PC-9 (cell line): ENCODE measurements at regions not wholly inside any gene's neighbourhood (a gene's known extent, or its start where the extent isn't known, plus 50 kb on each side); places are given as distances from the start of the nearest gene placed in this dataset.

Experiments used
- BruUV-seq: library from RNA; stranded (reverse); fragments of 400-500 nt; replicated peaks from 2 replicates; lab custom pipeline; 2021; lab: Mats Ljungman, UMichigan
- CTCF ChIA-PET: fragments of 300-600 bp; sonication (Branson Sonifier 250); formaldehyde crosslinking; loops from one replicate; lab custom pipeline; 2022; ENCODE audit warnings: antibody characterized with exemption; lab: Charles Lee
- POLR2A ChIA-PET: fragments of 300-600 bp; sonication (Branson Sonifier 250); formaldehyde crosslinking; loops from one replicate; lab custom pipeline; 2022; ENCODE audit warnings: antibody characterized with exemption; ENCODE audit not compliant: unreplicated experiment; lab: Charles Lee
- DNase-seq, 2 experiments: peaks; one replicate each; pipeline versions ENCODE4 v3.0.0 to v3.0.0-alpha.2; 2015 to 2022; ENCODE audit warnings: mixed read lengths in 1 of 2
- H2AFZ ChIP-seq: fragments of 200-600 bp; sonication (generic); 2 replicates; pipeline ENCODE4 v1.8.1; 2017; ENCODE audit warnings: antibody characterized with exemption
- H3F3A ChIP-seq: fragments of 200-600 bp; sonication (generic); 2 replicates; pipeline ENCODE4 v1.8.1; 2017; ENCODE audit warnings: antibody characterized with exemption, mild to moderate bottlenecking, low read depth; ENCODE audit not compliant: insufficient read depth
- H3K27ac ChIP-seq: fragments of 200-600 bp; sonication (generic); 2 replicates; pipeline ENCODE4 v1.6.1; 2016; ENCODE audit warnings: mixed run types
- H3K27me3 ChIP-seq: fragments of 200-600 bp; sonication (generic); 2 replicates; pipeline ENCODE4 v1.6.1; 2016; ENCODE audit warnings: low read depth, mixed run types; ENCODE audit not compliant: insufficient read depth
- H3K36me3 ChIP-seq: fragments of 200-600 bp; sonication (generic); 2 replicates; pipeline ENCODE4 v1.6.1; 2016; ENCODE audit warnings: low read depth, mixed run types
- H3K4me1 ChIP-seq: fragments of 200-600 bp; sonication (generic); replicated peaks from 2 replicates; pipeline ENCODE4 v1.6.1; 2016; ENCODE audit warnings: mixed run types; ENCODE audit not compliant: insufficient read depth
- H3K4me2 ChIP-seq: fragments of 200-600 bp; sonication (generic); 2 replicates; pipeline ENCODE4 v1.6.1; 2017; ENCODE audit warnings: mixed run types
- H3K4me3 ChIP-seq: fragments of 200-600 bp; sonication (generic); 2 replicates; pipeline ENCODE4 v1.6.1; 2016; ENCODE audit warnings: mixed run types
- H3K79me2 ChIP-seq: fragments of 200-600 bp; sonication (generic); 2 replicates; pipeline ENCODE4 v1.6.1; 2017; ENCODE audit warnings: low read depth, mixed run types
- H3K9me2 ChIP-seq: fragments of 200-600 bp; sonication (generic); 2 replicates; pipeline ENCODE4 v1.8.1; 2017; ENCODE audit warnings: mild to moderate bottlenecking; ENCODE audit not compliant: insufficient read depth
- H3K9me3 ChIP-seq: fragments of 200-600 bp; sonication (generic); 2 replicates; pipeline ENCODE4 v1.8.1; 2016; ENCODE audit warnings: low read depth; ENCODE audit not compliant: insufficient read depth
- H4K20me1 ChIP-seq: fragments of 200-600 bp; sonication (generic); 2 replicates; pipeline ENCODE4 v1.8.1; 2017; ENCODE audit not compliant: insufficient read depth
- EZH2 ChIP-seq: fragments of 200-600 bp; sonication (generic); IDR thresholded peaks from 2 replicates; pipeline ENCODE4 v1.8.0; 2017; ENCODE audit warnings: antibody characterized with exemption, low read depth
- intact Hi-C: fragments of 100-400 bp; cut with micrococcal nuclease; formaldehyde crosslinking; loops from one replicate; pipeline ENCODE4 v1.10.0; 2022; ENCODE audit not compliant: unreplicated experiment
- TF ChIP-seq, protein P1 (sequence below): fragments of 200-600 bp; sonication (generic); conservative IDR thresholded peaks from 2 replicates; pipeline ENCODE4 v1.6.1; 2017; ENCODE audit warnings: mixed run types, antibody characterized with exemption, mild to moderate bottlenecking, moderate library complexity

DNA sequence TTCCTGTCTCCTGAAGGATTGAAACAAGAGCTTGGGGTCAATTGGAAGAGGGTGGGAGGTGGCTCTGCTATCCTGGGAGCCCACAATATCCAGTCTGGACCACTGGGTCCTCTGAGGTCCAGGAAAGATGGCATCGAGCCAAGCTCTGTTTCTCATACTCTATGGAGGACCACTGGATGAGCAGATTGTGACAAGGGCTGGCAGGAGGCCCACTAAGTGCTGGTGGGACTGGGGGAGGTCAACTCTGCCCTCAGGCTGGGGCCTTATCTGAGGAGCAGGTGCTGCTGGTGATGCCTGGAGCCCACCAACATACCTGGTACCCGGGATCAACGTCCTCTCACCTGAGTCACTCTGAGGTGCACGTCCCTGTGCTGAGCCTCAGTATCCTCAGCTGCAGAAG is 142.4 kb downstream of the NDUFA10 start:
- Histone ChIP-seq H3K27me3 (peaks cover 48% of the 10 kb centered on the region), H4K20me1 (no peaks in the 10 kb centered on the region; the same call in 1 of the 2 replicates), H3K4me1 (no peaks in the 10 kb centered on the region), H2AFZ (no peak overlapping the region), H3K9me3 (peaks cover 23% of the 10 kb centered on the region), H3K9me2 (peaks cover 4% of the 10 kb centered on the region; the same call in 1 of the 2 replicates), H3F3A (no peaks in the 10 kb centered on the region), H3K27ac (no peak overlapping the region), H3K4me3 (no peak overlapping the region), H3K79me2 (no peaks in the 10 kb centered on the region), H3K4me2 (no peak overlapping the region), H3K36me3 (no peaks in the 10 kb centered on the region)
- intact Hi-C loops = loop anchor here (1.0 to 2.0 kb wide), 2 partner anchors 58 to 846 kb away; no protein-coding TSS in a partner anchor
- ChIA-PET CTCF (no interaction called here), POLR2A (no interaction called here)
- TF ChIP-seq EZH2 = no peak
- TF ChIP-seq, protein P1, sequence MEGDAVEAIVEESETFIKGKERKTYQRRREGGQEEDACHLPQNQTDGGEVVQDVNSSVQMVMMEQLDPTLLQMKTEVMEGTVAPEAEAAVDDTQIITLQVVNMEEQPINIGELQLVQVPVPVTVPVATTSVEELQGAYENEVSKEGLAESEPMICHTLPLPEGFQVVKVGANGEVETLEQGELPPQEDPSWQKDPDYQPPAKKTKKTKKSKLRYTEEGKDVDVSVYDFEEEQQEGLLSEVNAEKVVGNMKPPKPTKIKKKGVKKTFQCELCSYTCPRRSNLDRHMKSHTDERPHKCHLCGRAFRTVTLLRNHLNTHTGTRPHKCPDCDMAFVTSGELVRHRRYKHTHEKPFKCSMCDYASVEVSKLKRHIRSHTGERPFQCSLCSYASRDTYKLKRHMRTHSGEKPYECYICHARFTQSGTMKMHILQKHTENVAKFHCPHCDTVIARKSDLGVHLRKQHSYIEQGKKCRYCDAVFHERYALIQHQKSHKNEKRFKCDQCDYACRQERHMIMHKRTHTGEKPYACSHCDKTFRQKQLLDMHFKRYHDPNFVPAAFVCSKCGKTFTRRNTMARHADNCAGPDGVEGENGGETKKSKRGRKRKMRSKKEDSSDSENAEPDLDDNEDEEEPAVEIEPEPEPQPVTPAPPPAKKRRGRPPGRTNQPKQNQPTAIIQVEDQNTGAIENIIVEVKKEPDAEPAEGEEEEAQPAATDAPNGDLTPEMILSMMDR = no peak
- BruUV-seq = no TSS peak
- DNase-seq = no peak

DNA sequence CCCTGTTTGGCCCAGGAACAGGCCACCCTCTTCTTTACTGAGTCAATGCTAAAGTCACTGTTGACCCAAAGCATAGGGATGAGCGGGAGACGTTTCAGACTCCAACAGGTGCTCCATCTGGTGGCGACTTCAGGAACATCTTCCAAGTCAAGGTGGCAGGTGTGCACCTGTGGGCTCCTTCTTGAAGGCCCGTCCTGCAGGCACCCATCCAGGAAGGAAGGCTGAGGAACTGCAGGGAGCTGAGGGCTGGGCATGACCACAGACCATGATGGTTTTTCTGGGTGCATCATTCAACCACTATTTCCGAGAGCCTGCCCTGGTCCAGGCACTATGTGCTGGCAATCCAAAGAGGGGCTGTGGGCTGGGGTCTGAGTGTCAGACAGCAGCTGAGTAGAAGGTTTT is 142.8 kb downstream of the NDUFA10 start:
- H2AFZ ChIP-seq = no peak overlapping the region
- peaks cover 48% of the 10 kb centered on the region for H3K27me3 ChIP-seq
- peaks cover 4% of the 10 kb centered on the region; the same call in 1 of the 2 replicates for H3K9me2 ChIP-seq
- H3K4me1 ChIP-seq = no peaks in the 10 kb centered on the region
- no TSS peak for BruUV-seq
- CTCF ChIA-PET = no interaction called here
- DNase-seq = peak; percentile 46 to 60
- H3K4me2 ChIP-seq = no peak overlapping the region
- H4K20me1 ChIP-seq = no peaks in the 10 kb centered on the region; the same call in 1 of the 2 replicates
- no peaks in the 10 kb centered on the region for H3F3A ChIP-seq
- H3K9me3 ChIP-seq = peaks cover 23% of the 10 kb centered on the region
- intact Hi-C loops = loop anchor here (1.0 to 2.0 kb wide), 2 partner anchors 58 to 846 kb away; no protein-coding TSS in a partner anchor
- POLR2A ChIA-PET = no interaction called here
- no peak overlapping the region for H3K27ac ChIP-seq
- no peaks in the 10 kb centered on the region for H3K36me3 ChIP-seq
- no peak overlapping the region for H3K4me3 ChIP-seq
- no peaks in the 10 kb centered on the region for H3K79me2 ChIP-seq
- TF ChIP-seq EZH2 = no peak
- TF ChIP-seq, protein P1 = peak; percentile 82

DNA sequence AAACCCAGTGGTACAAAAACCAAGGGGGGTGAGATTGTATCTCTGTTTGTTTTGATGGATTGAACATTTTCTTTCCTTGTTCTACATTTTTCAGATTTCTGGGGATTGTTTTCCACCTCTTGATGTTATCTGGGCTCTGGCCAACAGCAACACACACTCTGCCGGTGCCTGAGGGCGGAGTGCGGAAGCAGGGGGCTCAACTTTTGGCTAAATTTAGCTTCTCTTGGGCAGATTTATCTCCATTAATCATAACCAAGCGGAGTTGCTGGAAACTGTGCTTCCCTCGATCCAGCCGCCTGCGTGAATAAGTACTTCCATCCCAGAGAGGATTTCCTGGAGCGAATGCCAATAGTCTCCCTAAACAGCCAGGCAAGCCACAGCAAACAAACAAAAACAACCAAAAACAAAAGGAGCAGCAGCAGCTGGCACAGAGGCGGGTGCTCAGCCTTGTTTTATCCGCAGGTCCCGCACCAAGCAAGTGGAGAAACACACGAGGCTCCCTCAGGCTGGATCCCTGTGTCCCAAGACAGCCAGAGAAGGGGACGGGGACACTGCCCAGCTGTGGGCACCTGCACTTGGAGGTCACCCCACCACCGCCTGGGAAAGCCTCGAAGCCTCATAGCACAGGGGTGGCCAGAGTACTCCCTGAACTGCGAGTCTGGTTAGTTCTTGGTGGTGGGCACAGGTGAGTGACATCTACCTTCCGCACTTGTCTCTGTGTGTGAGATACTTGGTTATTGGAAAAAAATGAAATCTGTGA is 143.4 kb downstream of the NDUFA10 start:
- DNase-seq = no peak
- ChIA-PET CTCF (no interaction called here), POLR2A (no interaction called here)
- H3K9me2 ChIP-seq = peaks cover 2% of the 10 kb centered on the region; the same call in 1 of the 2 replicates
- BruUV-seq = no TSS peak
- no peaks in the 10 kb centered on the region for H3K36me3 ChIP-seq
- H3K4me2 ChIP-seq = no peak overlapping the region
- no peaks in the 10 kb centered on the region for H3F3A ChIP-seq
- intact Hi-C loops = loop anchor here (1.0 to 2.0 kb wide), 2 partner anchors 57 to 845 kb away; no protein-coding TSS in a partner anchor
- peaks cover 19% of the 10 kb centered on the region; the same call in 1 of the 2 replicates for H3K9me3 ChIP-seq
- H3K27ac ChIP-seq = no peak overlapping the region
- H2AFZ ChIP-seq = no peak overlapping the region
- H3K79me2 ChIP-seq = no peaks in the 10 kb centered on the region
- H3K4me3 ChIP-seq = no peak overlapping the region
- no peak for TF ChIP-seq EZH2
- TF ChIP-seq, protein P1 = no peak
- peaks cover 53% of the 10 kb centered on the region for H3K27me3 ChIP-seq
- no peaks in the 10 kb centered on the region for H4K20me1 ChIP-seq
- no peaks in the 10 kb centered on the region for H3K4me1 ChIP-seq
